Vagina (tissue), 2 donors: ENCODE measurements at regions not wholly inside any gene's neighbourhood (a gene's known extent, or its start where the extent isn't known, plus 50 kb on each side); places are given as distances from the start of the nearest gene placed in this dataset.

ENCODE experiments used
- POLR2A ChIP-seq, 2 donors: fragments of 450-650 bp; IDR thresholded peaks; one replicate each; pipeline ENCODE4 v1.6.1; 2017; ENCODE audit warnings: antibody characterized with exemption in 2 of 2, mild to moderate bottlenecking in 2 of 2, moderate library complexity in 2 of 2
- POLR2AphosphoS5 ChIP-seq, 2 donors: sonication (generic); formaldehyde crosslinking; IDR thresholded peaks; one replicate each; pipeline ENCODE4 v1.9.0; 2017; ENCODE audit warnings: antibody characterized with exemption in 2 of 2, mild to moderate bottlenecking in 2 of 2, low read depth in 1 of 2; ENCODE audit not compliant: insufficient read depth in 1 of 2
- TF ChIP-seq, protein P1 (sequence below), 3 experiments: fragments of 450-650 bp in 2 of 3; fragments of 200-600 bp in 1 of 3; sonication (generic) in 1 of 3; IDR thresholded peaks; one replicate each; pipeline ENCODE4 v1.5.1; 2017 to 2019; ENCODE audit warnings: antibody characterized with exemption in 3 of 3, mild to moderate bottlenecking in 2 of 3, moderate library complexity in 2 of 3

DNA sequence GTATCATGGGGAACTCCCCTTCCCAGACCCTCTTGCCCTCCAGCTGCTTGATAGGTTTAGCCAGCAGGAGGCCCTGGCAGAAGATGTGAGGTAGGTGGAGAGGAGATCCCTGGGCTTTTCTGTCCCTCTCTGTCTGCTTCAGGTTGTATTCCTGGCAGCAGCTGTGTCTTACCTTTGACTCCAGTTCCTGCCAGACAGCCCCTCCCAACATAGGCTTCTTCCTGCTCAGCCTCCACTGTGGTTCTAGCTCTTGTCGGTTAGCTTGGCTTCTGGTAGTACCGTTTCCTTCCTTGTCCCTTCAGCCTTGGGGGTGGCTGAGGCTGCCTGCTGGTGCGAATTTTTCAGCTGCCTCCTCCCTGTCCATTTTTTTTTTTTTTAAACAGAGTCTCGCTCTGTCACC lies 215.7 kb upstream of the CRY1 start:
- TF ChIP-seq, protein P1, sequence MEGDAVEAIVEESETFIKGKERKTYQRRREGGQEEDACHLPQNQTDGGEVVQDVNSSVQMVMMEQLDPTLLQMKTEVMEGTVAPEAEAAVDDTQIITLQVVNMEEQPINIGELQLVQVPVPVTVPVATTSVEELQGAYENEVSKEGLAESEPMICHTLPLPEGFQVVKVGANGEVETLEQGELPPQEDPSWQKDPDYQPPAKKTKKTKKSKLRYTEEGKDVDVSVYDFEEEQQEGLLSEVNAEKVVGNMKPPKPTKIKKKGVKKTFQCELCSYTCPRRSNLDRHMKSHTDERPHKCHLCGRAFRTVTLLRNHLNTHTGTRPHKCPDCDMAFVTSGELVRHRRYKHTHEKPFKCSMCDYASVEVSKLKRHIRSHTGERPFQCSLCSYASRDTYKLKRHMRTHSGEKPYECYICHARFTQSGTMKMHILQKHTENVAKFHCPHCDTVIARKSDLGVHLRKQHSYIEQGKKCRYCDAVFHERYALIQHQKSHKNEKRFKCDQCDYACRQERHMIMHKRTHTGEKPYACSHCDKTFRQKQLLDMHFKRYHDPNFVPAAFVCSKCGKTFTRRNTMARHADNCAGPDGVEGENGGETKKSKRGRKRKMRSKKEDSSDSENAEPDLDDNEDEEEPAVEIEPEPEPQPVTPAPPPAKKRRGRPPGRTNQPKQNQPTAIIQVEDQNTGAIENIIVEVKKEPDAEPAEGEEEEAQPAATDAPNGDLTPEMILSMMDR (IDR thresholded peaks at IDR 0.05), result no peak
- TF ChIP-seq POLR2A (IDR thresholded peaks at IDR 0.05) (no peak), POLR2AphosphoS5 (IDR thresholded peaks at IDR 0.05; ENCODE audit: insufficient read depth in 1 of 2, low read depth in 1 of 2) (no peak)
